ENCODE measurements at regions not wholly inside any gene's neighbourhood (a gene's known extent, or its start where the extent isn't known, plus 50 kb on each side); places are given as distances from the start of the nearest gene placed in this dataset.

DNA sequence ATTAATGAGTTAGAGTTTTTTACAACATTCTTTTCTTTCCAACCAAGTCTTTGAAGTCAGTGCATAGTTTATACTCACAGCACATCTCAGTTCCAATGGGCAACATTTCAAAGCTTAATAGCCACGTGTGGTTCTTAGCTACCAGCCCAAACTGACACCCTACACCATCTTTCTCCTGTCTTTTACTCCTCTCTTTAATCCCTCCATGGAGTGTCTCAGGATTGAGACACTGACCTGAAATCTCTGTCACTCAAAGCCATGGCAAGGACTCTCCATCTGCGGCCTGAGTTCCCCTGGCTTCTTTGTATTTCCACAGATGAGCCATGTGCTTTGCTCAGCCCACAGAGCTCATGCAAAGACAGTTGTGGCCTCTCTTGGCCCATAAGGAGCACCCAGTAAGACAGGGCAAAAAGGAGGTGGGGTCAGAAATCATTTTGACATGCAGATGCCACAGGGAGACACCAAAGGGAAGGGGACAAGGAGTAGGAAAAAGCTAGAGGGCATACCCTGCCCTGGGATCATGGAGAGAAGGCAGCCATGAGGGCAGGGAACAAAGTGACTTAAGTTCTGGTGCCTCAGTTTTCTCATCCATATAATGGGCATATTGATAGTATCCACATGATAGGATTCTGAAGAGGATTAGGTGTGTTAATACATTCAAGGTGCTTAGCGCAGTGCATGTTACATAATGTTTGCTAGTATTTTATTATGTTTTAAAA is 493.6 kb upstream of the PROK2 start:
- Histone ChIP-seq H3K4me2 (no peak overlapping the region), H3K27ac (peak overlapping the region; percentile 87), H2AFZ (no peak overlapping the region), H3K9me2 (replicated peaks; ENCODE audit: insufficient read depth) (no peaks in the 10 kb centered on the region), H3K9me3 (ENCODE audit: low read depth) (no peaks in the 10 kb centered on the region), H3K4me1 (ENCODE audit: insufficient read depth) (peaks cover 27% of the 10 kb centered on the region), H3K79me2 (no peaks in the 10 kb centered on the region), H3K27me3 (no peaks in the 10 kb centered on the region), H3K4me3 (no peak overlapping the region), H3K36me3 (replicated peaks; ENCODE audit: insufficient read depth, low read depth) (no peaks in the 10 kb centered on the region), H4K20me1 (ENCODE audit: insufficient read depth, poor library complexity, severe bottlenecking) (no peaks in the 10 kb centered on the region)
- 79% methylated on average over 3 of the region's 3 CpGs for WGBS (ENCODE audit: low lambda C conversion rate, missing lambda C conversion rate)
- DNase-seq (ENCODE audit: low spot score): no peak
- TF ChIP-seq, protein P1, sequence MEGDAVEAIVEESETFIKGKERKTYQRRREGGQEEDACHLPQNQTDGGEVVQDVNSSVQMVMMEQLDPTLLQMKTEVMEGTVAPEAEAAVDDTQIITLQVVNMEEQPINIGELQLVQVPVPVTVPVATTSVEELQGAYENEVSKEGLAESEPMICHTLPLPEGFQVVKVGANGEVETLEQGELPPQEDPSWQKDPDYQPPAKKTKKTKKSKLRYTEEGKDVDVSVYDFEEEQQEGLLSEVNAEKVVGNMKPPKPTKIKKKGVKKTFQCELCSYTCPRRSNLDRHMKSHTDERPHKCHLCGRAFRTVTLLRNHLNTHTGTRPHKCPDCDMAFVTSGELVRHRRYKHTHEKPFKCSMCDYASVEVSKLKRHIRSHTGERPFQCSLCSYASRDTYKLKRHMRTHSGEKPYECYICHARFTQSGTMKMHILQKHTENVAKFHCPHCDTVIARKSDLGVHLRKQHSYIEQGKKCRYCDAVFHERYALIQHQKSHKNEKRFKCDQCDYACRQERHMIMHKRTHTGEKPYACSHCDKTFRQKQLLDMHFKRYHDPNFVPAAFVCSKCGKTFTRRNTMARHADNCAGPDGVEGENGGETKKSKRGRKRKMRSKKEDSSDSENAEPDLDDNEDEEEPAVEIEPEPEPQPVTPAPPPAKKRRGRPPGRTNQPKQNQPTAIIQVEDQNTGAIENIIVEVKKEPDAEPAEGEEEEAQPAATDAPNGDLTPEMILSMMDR (IDR thresholded peaks at IDR 0.05; ENCODE audit: poor library complexity): no peak
- no peak for TF ChIP-seq EZH2 (IDR thresholded peaks at IDR 0.05; ENCODE audit: borderline replicate concordance)
- TF ChIP-seq EZH2phosphoT487 (IDR thresholded peaks at IDR 0.05; ENCODE audit: low read depth, severe bottlenecking, unreplicated experiment): no peak

DNA sequence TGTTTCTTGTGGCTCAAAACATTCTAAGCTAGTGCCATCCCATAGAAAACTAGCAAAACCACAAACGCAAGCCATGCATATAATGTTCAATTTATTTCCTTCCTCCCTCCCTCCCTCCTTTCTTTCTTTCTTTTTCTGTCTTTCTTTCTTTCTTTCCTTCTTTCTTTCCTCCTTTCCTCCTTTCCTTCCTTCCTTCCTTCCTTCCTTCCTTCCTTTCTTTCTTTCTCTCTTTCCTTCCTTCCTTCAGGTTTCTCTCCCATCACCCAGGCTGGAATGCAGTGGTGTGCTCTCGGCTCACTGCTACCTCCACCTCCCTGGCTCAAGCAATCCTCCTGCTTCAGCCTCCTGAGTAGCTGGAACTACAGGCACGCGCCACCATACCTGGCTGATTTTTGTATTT is 492.8 kb upstream of the PROK2 start:
- Histone ChIP-seq H3K27me3 (no peaks in the 10 kb centered on the region), H3K36me3 (replicated peaks; ENCODE audit: insufficient read depth, low read depth) (no peaks in the 10 kb centered on the region), H4K20me1 (ENCODE audit: insufficient read depth, poor library complexity, severe bottlenecking) (no peaks in the 10 kb centered on the region), H3K4me1 (ENCODE audit: insufficient read depth) (peaks cover 33% of the 10 kb centered on the region), H2AFZ (no peak overlapping the region), H3K27ac (no peak overlapping the region), H3K4me3 (no peak overlapping the region), H3K4me2 (no peak overlapping the region), H3K9me2 (replicated peaks; ENCODE audit: insufficient read depth) (no peaks in the 10 kb centered on the region), H3K9me3 (ENCODE audit: low read depth) (no peaks in the 10 kb centered on the region), H3K79me2 (no peaks in the 10 kb centered on the region)
- 94% methylated on average over 4 of the region's 4 CpGs for WGBS (ENCODE audit: low lambda C conversion rate, missing lambda C conversion rate)
- TF ChIP-seq EZH2 (IDR thresholded peaks at IDR 0.05; ENCODE audit: borderline replicate concordance) (no peak), EZH2phosphoT487 (IDR thresholded peaks at IDR 0.05; ENCODE audit: low read depth, severe bottlenecking, unreplicated experiment) (no peak)
- TF ChIP-seq, protein P1 (IDR thresholded peaks at IDR 0.05; ENCODE audit: poor library complexity): no peak
- no peak for DNase-seq (ENCODE audit: low spot score)

DNA sequence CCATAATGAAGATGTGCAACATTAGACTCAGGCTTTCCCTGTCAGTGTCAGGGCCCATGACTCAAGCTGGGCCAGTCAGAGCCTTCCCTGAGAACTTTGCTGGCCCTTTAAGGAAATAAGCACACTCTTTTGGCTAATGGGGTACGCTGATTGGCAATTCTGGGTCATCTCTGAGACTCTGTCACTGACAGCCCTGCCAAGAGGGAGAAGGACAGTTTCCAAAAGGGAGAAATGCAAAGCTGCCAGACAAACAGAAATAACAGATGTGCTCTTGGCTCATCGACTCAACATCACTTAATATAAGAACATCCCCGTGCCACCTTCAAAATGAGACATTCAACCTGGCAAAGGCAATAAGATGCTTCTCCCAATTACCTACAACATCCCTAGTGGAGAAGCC is 491.9 kb upstream of the PROK2 start:
- 88% methylated on average over 3 of the region's 3 CpGs for WGBS (ENCODE audit: low lambda C conversion rate, missing lambda C conversion rate)

More for the DNA sequence above, 491.9 kb upstream of the PROK2 start:
- H3K27me3 ChIP-seq: no peaks in the 10 kb centered on the region
- H3K4me3 ChIP-seq: no peak overlapping the region
- H3K79me2 ChIP-seq: no peaks in the 10 kb centered on the region
- H3K9me2 ChIP-seq (replicated peaks; ENCODE audit: insufficient read depth): no peaks in the 10 kb centered on the region
- DNase-seq (ENCODE audit: low spot score): no peak
- no peak overlapping the region for H3K4me2 ChIP-seq
- no peak overlapping the region for H3K27ac ChIP-seq
- H4K20me1 ChIP-seq (ENCODE audit: insufficient read depth, poor library complexity, severe bottlenecking): no peaks in the 10 kb centered on the region
- TF ChIP-seq EZH2phosphoT487 (IDR thresholded peaks at IDR 0.05; ENCODE audit: low read depth, severe bottlenecking, unreplicated experiment) (no peak), EZH2 (IDR thresholded peaks at IDR 0.05; ENCODE audit: borderline replicate concordance) (no peak)
- TF ChIP-seq, protein P1 (IDR thresholded peaks at IDR 0.05; ENCODE audit: poor library complexity): no peak
- peaks cover 33% of the 10 kb centered on the region for H3K4me1 ChIP-seq (ENCODE audit: insufficient read depth)
- H2AFZ ChIP-seq: no peak overlapping the region
- no peaks in the 10 kb centered on the region for H3K36me3 ChIP-seq (replicated peaks; ENCODE audit: insufficient read depth, low read depth)
- no peaks in the 10 kb centered on the region for H3K9me3 ChIP-seq (ENCODE audit: low read depth)

Data from hepatocyte (in vitro differentiated cells).